ENCODE measurements at regions not wholly inside any gene's neighbourhood (a gene's known extent, or its start where the extent isn't known, plus 50 kb on each side); places are given as distances from the start of the nearest gene placed in this dataset.

DNA sequence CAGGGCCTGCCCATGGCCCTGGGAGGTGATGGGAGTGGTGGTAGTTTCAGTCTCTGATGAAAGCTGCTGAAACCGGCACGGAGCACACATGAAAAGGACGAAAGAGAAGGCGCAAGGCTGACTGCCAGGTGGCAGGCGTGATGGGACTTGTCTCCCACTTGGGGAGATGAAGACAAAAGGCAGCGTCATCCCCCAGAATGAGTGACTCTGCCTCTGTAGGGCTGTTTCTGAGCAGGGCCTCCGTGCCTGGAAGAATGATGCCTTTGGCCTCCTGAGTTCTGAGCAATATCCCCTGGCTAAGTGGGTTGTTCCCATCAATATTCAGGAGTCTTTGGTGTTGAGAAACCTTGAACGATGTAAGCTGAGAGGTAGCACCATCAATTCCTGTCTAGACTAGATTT, 237.8 kb downstream of the OPA1 start:
- TF ChIP-seq RAD21 (IDR thresholded peaks at IDR 0.05 in 1 of 2, conservative IDR thresholded peaks at IDR 0.05 in 1 of 2; ENCODE audit: low read depth in 2 of 2, low read length in 2 of 2), result no peak
- no peak for TF ChIP-seq NRF1 (IDR thresholded peaks at IDR 0.05; ENCODE audit: low read depth, low read length)

Measured in H1 (cell line).